ENCODE measurements at regions not wholly inside any gene's neighbourhood (a gene's known extent, or its start where the extent isn't known, plus 50 kb on each side); places are given as distances from the start of the nearest gene placed in this dataset.

GRCh38 chr4:100695871-100696270, 178.0 kb upstream of the EMCN start:
- no peaks in the 10 kb centered on the region for H3K36me3 ChIP-seq (ENCODE audit: control insufficient read depth in 1 of 2, insufficient read depth in 2 of 2, low read length in 2 of 2)
- no peak overlapping the region for H2AFZ ChIP-seq (ENCODE audit: low read depth, low read length, poor library complexity, severe bottlenecking)
- no peaks in the 10 kb centered on the region for H3K9me3 ChIP-seq (ENCODE audit: control insufficient read depth in 1 of 2, insufficient read depth in 1 of 2, low read depth in 1 of 2, low read length in 2 of 2)
- no peak overlapping the region for H3K27ac ChIP-seq (ENCODE audit: low read depth, low read length)
- H3K4me1 ChIP-seq (ENCODE audit: control insufficient read depth in 1 of 2, insufficient read depth in 2 of 2, low read length in 2 of 2), result no peaks in the 10 kb centered on the region
- no peaks in the 10 kb centered on the region for H4K20me1 ChIP-seq (ENCODE audit: insufficient read depth)
- H3K4me3 ChIP-seq (replicated peaks in 1 of 2; ENCODE audit: low read depth in 1 of 2, low read length in 2 of 2), result no peak overlapping the region
- no TSS peak for BruUV-seq (replicated peaks)
- ChIA-PET RAD21 (ENCODE audit: low non-redundant PET in 1 of 2, low total read pairs in 2 of 2, uncharacterized antibody in 2 of 2, unreplicated experiment in 2 of 2) (no interaction called here), POLR2A (no interaction called here), CTCF (no interaction called here)
- H3K9ac ChIP-seq (ENCODE audit: low read length), result no peak overlapping the region
- no peaks in the 10 kb centered on the region for H3K27me3 ChIP-seq (ENCODE audit: insufficient read depth, low read length)
- H3K9me2 ChIP-seq (ENCODE audit: insufficient read depth), result no peaks in the 10 kb centered on the region
- H3K4me2 ChIP-seq (ENCODE audit: low read length), result no peak overlapping the region
- intact Hi-C loops (cut with micrococcal nuclease), result no loop called here
- no peaks in the 10 kb centered on the region for H3K79me2 ChIP-seq (ENCODE audit: insufficient read depth, low read length)
- TF ChIP-seq SIN3A (IDR thresholded peaks at IDR 0.05; ENCODE audit: low read depth), result no peak
- TF ChIP-seq SRF (IDR thresholded peaks at IDR 0.05; ENCODE audit: low read depth), result no peak
- TF ChIP-seq, protein P1, sequence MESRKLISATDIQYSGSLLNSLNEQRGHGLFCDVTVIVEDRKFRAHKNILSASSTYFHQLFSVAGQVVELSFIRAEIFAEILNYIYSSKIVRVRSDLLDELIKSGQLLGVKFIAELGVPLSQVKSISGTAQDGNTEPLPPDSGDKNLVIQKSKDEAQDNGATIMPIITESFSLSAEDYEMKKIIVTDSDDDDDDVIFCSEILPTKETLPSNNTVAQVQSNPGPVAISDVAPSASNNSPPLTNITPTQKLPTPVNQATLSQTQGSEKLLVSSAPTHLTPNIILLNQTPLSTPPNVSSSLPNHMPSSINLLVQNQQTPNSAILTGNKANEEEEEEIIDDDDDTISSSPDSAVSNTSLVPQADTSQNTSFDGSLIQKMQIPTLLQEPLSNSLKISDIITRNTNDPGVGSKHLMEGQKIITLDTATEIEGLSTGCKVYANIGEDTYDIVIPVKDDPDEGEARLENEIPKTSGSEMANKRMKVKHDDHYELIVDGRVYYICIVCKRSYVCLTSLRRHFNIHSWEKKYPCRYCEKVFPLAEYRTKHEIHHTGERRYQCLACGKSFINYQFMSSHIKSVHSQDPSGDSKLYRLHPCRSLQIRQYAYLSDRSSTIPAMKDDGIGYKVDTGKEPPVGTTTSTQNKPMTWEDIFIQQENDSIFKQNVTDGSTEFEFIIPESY (IDR thresholded peaks at IDR 0.05; ENCODE audit: extremely low read depth, insufficient replicate concordance, low read length), result no peak
- TF ChIP-seq, protein P2, sequence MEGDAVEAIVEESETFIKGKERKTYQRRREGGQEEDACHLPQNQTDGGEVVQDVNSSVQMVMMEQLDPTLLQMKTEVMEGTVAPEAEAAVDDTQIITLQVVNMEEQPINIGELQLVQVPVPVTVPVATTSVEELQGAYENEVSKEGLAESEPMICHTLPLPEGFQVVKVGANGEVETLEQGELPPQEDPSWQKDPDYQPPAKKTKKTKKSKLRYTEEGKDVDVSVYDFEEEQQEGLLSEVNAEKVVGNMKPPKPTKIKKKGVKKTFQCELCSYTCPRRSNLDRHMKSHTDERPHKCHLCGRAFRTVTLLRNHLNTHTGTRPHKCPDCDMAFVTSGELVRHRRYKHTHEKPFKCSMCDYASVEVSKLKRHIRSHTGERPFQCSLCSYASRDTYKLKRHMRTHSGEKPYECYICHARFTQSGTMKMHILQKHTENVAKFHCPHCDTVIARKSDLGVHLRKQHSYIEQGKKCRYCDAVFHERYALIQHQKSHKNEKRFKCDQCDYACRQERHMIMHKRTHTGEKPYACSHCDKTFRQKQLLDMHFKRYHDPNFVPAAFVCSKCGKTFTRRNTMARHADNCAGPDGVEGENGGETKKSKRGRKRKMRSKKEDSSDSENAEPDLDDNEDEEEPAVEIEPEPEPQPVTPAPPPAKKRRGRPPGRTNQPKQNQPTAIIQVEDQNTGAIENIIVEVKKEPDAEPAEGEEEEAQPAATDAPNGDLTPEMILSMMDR (IDR thresholded peaks at IDR 0.05 in 2 of 3, conservative IDR thresholded peaks at IDR 0.05 in 1 of 3; ENCODE audit: borderline replicate concordance in 1 of 3, insufficient read depth in 1 of 3, low read depth in 2 of 3, low read length in 2 of 3), result no peak
- TF ChIP-seq JUND (IDR thresholded peaks at IDR 0.05), result no peak
- TF ChIP-seq EGR1 (IDR thresholded peaks at IDR 0.05; ENCODE audit: low read depth), result no peak
- TF ChIP-seq, protein P3, sequence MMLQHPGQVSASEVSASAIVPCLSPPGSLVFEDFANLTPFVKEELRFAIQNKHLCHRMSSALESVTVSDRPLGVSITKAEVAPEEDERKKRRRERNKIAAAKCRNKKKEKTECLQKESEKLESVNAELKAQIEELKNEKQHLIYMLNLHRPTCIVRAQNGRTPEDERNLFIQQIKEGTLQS (IDR thresholded peaks at IDR 0.05), result no peak
- TF ChIP-seq ZNF274 (IDR thresholded peaks at IDR 0.05; ENCODE audit: low read depth, low read length), result no peak
- TF ChIP-seq CEBPB (IDR thresholded peaks at IDR 0.05; ENCODE audit: low read depth), result no peak
- TF ChIP-seq ZFX (IDR thresholded peaks at IDR 0.05), result no peak
- no peak for TF ChIP-seq REST (IDR thresholded peaks at IDR 0.05; ENCODE audit: low read depth)
- no peak for TF ChIP-seq CBX3 (IDR thresholded peaks at IDR 0.05; ENCODE audit: low read depth)
- TF ChIP-seq FOSL1 (IDR thresholded peaks at IDR 0.05; ENCODE audit: low read depth), result no peak
- no peak for TF ChIP-seq POLR2AphosphoS5 (IDR thresholded peaks at IDR 0.05; ENCODE audit: low read depth, low read length)
- ATAC-seq (no peak), DNase-seq (ENCODE audit: low read depth, low spot score) (no peak)
